ENCODE measurements at regions not wholly inside any gene's neighbourhood (a gene's known extent, or its start where the extent isn't known, plus 50 kb on each side); places are given as distances from the start of the nearest gene placed in this dataset.

DNA sequence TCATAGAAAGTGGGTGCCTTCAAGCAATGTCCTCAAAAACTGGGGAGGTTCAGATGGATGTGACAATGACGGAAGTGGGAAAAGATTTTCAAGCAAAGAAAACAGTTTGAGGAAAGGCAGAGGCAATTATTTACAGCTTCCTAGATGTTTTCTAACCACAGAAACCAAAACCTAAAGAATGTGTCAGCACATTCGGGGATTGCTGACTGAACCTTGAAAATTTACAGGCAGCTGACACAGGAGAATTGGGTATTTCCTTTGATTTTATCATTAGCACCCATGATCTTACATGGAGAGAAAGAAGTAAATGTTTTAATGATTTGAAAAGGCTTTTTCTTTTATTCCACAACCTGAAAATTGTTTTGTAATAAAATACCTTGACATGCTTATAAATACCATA, 369.0 kb downstream of the ACTL7B start:
- Mint-ChIP-seq H3K27ac (no peak overlapping the region), H3K36me3 (ENCODE audit: low read depth) (no peaks in the 10 kb centered on the region), H3K4me1 (ENCODE audit: low read depth) (no peaks in the 10 kb centered on the region), H3K4me3 (no peak overlapping the region), H3K9me3 (no peaks in the 10 kb centered on the region), H3K27me3 (ENCODE audit: low read depth) (no peaks in the 10 kb centered on the region)
- DNase-seq (ENCODE audit: low spot score), result no peak

DNA sequence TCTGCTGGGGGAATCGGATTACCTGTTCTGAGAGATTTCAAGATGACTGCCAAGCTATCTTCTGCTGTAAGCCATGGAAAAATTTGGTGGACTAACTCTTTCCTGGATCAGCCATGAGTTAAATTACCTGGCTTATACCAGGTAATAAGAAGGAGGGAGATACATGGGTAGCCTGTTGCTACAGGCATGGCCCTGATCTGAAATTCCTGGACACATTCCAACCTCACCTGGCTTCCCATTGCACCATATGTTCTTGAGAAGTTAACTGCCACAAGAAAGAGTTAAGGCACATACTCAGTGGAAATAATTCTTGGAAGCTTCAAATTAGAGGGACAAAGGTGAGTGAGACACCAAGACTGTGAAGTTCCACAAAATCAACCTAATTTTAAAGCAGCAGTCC, 371.3 kb downstream of the ACTL7B start:
- no peak for DNase-seq (ENCODE audit: low spot score)
- H3K27me3 Mint-ChIP-seq (ENCODE audit: low read depth), result no peaks in the 10 kb centered on the region
- H3K4me1 Mint-ChIP-seq (ENCODE audit: low read depth), result no peaks in the 10 kb centered on the region
- H3K36me3 Mint-ChIP-seq (ENCODE audit: low read depth), result no peaks in the 10 kb centered on the region
- no peak overlapping the region for H3K4me3 Mint-ChIP-seq
- H3K9me3 Mint-ChIP-seq, result no peaks in the 10 kb centered on the region
- H3K27ac Mint-ChIP-seq, result no peak overlapping the region

GRCh38 chr9:108483676-108484075, 372.1 kb downstream of the ACTL7B start:
- H3K36me3 Mint-ChIP-seq (ENCODE audit: low read depth), result no peaks in the 10 kb centered on the region
- no peaks in the 10 kb centered on the region for H3K9me3 Mint-ChIP-seq
- no peaks in the 10 kb centered on the region for H3K27me3 Mint-ChIP-seq (ENCODE audit: low read depth)
- H3K4me1 Mint-ChIP-seq (ENCODE audit: low read depth), result no peaks in the 10 kb centered on the region
- H3K4me3 Mint-ChIP-seq, result no peak overlapping the region
- DNase-seq (ENCODE audit: low spot score), result no peak
- H3K27ac Mint-ChIP-seq, result no peak overlapping the region

DNA sequence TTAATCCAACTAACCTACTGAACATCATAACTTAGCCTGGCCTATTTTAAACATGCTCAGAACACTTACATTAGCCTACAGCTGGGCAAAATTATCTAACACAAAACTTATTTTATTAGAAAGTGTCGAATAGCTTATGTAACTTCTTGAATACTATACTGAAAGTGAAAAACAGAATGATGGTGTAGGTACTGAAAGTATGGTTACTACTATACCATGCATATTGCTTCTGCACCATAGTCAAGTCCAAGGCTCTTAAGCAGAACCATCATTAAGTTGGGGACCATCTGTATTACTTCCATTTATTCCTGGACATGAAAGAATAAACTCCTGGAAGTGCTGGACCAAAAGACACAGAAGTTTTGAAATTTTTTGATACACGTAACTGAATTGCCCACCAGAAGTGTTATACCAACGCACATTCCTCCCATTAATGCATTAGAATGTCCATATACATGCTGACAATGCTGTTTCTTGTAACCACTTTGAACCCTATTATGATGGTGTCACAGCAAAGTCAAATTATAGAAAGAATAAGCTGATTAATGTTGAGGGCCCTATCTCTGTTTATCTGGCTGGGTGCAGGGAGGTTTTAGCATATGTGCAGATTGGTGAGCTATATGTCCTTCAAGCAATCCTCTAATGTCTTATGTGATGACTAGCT, 375.7 kb downstream of the ACTL7B start:
- Mint-ChIP-seq H3K9me3 (no peaks in the 10 kb centered on the region), H3K36me3 (ENCODE audit: low read depth) (no peaks in the 10 kb centered on the region), H3K27ac (no peak overlapping the region), H3K4me3 (no peak overlapping the region), H3K4me1 (ENCODE audit: low read depth) (no peaks in the 10 kb centered on the region), H3K27me3 (ENCODE audit: low read depth) (no peaks in the 10 kb centered on the region)
- DNase-seq (ENCODE audit: low spot score), result no peak

DNA sequence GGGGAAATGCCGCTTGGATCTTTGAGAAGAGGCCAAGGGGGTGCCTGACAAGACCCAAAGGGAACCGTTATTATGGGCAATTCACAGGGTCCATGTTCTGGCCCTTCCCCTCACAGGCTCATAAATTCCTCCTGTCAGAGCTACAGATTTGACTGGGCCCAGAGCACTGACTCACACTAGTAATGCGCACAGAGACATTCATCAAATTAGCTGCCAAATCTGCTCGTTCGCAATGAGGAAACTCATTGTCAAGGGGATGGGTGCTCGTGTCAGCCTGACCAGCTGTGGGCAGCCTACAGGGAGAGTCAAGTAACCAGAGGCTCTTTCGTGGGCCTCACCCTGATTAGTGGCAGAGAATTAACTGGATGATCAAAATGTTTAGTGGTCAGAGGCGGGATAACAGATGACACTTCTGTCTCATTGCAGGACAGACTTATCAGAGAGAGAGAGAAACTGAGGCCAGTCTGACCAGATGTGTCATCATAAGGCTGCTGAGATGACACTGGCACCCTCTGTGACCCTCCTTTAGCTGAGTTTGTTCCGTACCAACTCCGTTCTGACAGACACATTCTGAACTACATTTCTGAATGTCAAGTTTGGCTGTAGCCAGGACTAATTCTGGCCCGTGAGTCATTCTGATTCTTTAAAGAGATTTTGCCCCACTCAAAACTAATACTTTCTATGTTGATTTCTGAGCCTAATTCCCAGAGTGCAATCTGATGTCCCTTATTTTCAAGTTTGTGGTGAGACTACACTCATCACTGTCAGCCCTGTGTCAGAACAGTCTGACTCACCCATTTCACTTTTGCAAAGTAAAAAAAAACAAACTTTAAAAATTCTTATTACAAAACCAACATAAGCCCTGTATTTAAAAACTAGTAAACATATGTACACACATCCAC, 377.1 kb downstream of the ACTL7B start:
- Mint-ChIP-seq H3K4me1 (ENCODE audit: low read depth) (no peaks in the 10 kb centered on the region), H3K27me3 (ENCODE audit: low read depth) (no peaks in the 10 kb centered on the region), H3K36me3 (ENCODE audit: low read depth) (no peaks in the 10 kb centered on the region), H3K27ac (no peak overlapping the region), H3K9me3 (no peaks in the 10 kb centered on the region), H3K4me3 (no peak overlapping the region)
- DNase-seq (ENCODE audit: low spot score), result no peak

GRCh38 chr9:108477529-108478006, 378.2 kb downstream of the ACTL7B start:
- Mint-ChIP-seq H3K4me3 (no peak overlapping the region), H3K4me1 (ENCODE audit: low read depth) (no peaks in the 10 kb centered on the region), H3K27me3 (ENCODE audit: low read depth) (no peaks in the 10 kb centered on the region), H3K36me3 (ENCODE audit: low read depth) (no peaks in the 10 kb centered on the region), H3K27ac (no peak overlapping the region), H3K9me3 (no peaks in the 10 kb centered on the region)
- no peak for DNase-seq (ENCODE audit: low spot score)

DNA sequence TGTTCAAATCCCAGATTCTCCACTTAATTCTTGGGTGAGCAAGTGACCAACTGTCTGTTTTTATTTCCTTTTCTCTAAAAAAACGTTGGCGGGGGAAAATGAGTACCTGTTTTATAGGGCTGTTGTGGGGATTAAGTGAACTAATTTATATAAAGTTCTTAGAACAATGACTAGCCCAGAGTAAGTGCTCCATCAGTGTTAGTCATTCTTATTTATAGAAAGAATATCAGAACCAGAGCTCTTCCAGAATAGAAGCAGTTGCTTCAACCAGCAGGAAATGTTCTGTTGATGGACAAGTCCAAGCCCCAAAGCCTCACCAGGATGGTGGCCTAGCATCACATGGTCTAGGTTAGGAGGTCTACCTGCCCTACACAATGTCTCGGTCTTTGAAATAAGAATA, 379.2 kb downstream of the ACTL7B start:
- no peaks in the 10 kb centered on the region for H3K4me1 Mint-ChIP-seq (ENCODE audit: low read depth)
- no peak overlapping the region for H3K4me3 Mint-ChIP-seq
- H3K27me3 Mint-ChIP-seq (ENCODE audit: low read depth), result no peaks in the 10 kb centered on the region
- no peaks in the 10 kb centered on the region for H3K36me3 Mint-ChIP-seq (ENCODE audit: low read depth)
- H3K9me3 Mint-ChIP-seq, result no peaks in the 10 kb centered on the region
- no peak overlapping the region for H3K27ac Mint-ChIP-seq
- DNase-seq (ENCODE audit: low spot score), result no peak

DNA sequence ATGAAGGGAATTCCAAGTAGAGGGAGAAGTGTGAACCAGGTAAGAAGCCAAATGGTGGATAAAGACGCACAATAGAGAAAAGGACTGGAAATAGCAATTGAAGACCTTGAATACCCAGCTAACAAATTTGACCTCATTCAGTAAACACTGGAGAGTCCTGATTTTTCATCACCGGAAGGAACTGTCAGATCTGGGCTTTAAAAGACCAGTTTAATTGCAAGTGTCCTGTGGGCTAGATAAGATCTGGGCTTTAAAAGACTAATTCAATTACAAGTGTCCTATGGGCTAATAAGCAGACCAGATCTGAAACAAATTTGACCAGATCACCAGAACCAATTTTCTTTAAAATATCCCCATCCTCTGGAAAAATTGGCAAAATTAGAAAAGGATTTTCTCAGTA, 380.0 kb downstream of the ACTL7B start:
- H3K4me1 Mint-ChIP-seq (ENCODE audit: low read depth), result no peaks in the 10 kb centered on the region
- H3K36me3 Mint-ChIP-seq (ENCODE audit: low read depth), result no peaks in the 10 kb centered on the region
- no peak overlapping the region for H3K27ac Mint-ChIP-seq
- H3K9me3 Mint-ChIP-seq, result no peaks in the 10 kb centered on the region
- H3K4me3 Mint-ChIP-seq, result no peak overlapping the region
- H3K27me3 Mint-ChIP-seq (ENCODE audit: low read depth), result no peaks in the 10 kb centered on the region
- DNase-seq (ENCODE audit: low spot score), result no peak

DNA sequence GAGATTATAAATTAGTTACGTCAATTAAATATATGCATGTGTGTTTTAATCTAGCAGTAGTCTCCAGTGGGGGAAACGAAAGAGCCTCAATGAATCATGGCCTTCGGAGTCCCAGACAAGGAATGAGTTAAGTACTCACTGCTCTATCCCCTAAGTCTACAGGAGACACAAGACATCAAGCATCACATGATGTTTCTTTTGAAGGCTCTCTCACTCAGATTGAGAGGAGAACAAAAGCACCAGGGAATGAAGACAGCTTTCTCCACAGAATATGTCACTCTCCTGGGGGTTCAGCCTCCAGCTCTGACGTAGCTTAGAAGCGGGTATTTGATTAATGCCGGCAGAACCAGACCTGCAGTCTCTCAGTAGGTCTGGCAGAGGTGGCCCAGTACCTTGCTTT, 381.4 kb downstream of the ACTL7B start:
- DNase-seq (ENCODE audit: low spot score), result no peak
- Mint-ChIP-seq H3K27ac (no peak overlapping the region), H3K4me3 (no peak overlapping the region), H3K36me3 (ENCODE audit: low read depth) (no peaks in the 10 kb centered on the region), H3K27me3 (ENCODE audit: low read depth) (no peaks in the 10 kb centered on the region), H3K9me3 (no peaks in the 10 kb centered on the region), H3K4me1 (ENCODE audit: low read depth) (no peaks in the 10 kb centered on the region)

- Mint-ChIP-seq H3K4me1 (ENCODE audit: low read depth) (no peaks in the 10 kb centered on the region), H3K9me3 (no peaks in the 10 kb centered on the region), H3K4me3 (no peak overlapping the region), H3K36me3 (ENCODE audit: low read depth) (no peaks in the 10 kb centered on the region), H3K27me3 (ENCODE audit: low read depth) (no peaks in the 10 kb centered on the region), H3K27ac (no peak overlapping the region)
- DNase-seq (ENCODE audit: low spot score), result no peak
These were observed 382.3 kb downstream of the ACTL7B start for GRCh38 chr9:108473209-108474112.

- Mint-ChIP-seq H3K4me1 (ENCODE audit: low read depth) (no peaks in the 10 kb centered on the region), H3K27ac (no peak overlapping the region), H3K9me3 (no peaks in the 10 kb centered on the region), H3K27me3 (ENCODE audit: low read depth) (no peaks in the 10 kb centered on the region), H3K36me3 (ENCODE audit: low read depth) (no peaks in the 10 kb centered on the region), H3K4me3 (no peak overlapping the region)
- DNase-seq (ENCODE audit: low spot score), result no peak
These were observed 386.1 kb downstream of the ACTL7B start for GRCh38 chr9:108469654-108470053.

DNA sequence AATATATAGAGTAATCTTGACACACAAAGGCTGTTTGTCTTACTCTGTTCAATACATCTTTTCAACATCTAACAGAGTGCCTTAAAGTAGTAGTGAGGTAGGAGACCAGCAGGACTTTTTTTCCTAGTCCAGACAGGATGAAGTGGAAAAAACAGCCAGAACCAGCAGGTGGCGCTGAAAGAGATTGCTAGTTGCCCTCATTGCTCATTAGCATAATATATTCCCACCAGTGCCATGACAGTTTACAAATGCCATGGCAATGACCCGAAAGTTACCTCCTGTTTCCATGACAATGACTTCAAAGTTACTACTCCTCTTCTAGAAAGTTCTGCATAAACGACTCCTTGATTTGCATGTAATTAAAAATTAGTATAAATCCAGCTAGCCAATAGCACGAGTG, 387.4 kb downstream of the ACTL7B start:
- DNase-seq (ENCODE audit: low spot score), result no peak
- Mint-ChIP-seq H3K4me3 (no peak overlapping the region), H3K27ac (no peak overlapping the region), H3K36me3 (ENCODE audit: low read depth) (no peaks in the 10 kb centered on the region), H3K9me3 (no peaks in the 10 kb centered on the region), H3K27me3 (ENCODE audit: low read depth) (no peaks in the 10 kb centered on the region), H3K4me1 (ENCODE audit: low read depth) (no peaks in the 10 kb centered on the region)

- H3K9me3 Mint-ChIP-seq, result no peaks in the 10 kb centered on the region
- no peaks in the 10 kb centered on the region for H3K27me3 Mint-ChIP-seq (ENCODE audit: low read depth)
- no peaks in the 10 kb centered on the region for H3K4me1 Mint-ChIP-seq (ENCODE audit: low read depth)
- H3K36me3 Mint-ChIP-seq (ENCODE audit: low read depth), result no peaks in the 10 kb centered on the region
- DNase-seq (ENCODE audit: low spot score), result no peak
- H3K4me3 Mint-ChIP-seq, result no peak overlapping the region
- no peak overlapping the region for H3K27ac Mint-ChIP-seq
These were observed 388.0 kb downstream of the ACTL7B start for GRCh38 chr9:108467653-108468324.

Measured in T-helper 2 cell treated with Interferon-gamma antibody and Interleukin-4, amounts not matched to agents 5 μg/mL and 100 μg/mL, for 36 hours (primary cell).